Loucy (cell line): ENCODE measurements at regions not wholly inside any gene's neighbourhood (a gene's known extent, or its start where the extent isn't known, plus 50 kb on each side); places are given as distances from the start of the nearest gene placed in this dataset.

Experiments used
- H2AFZ ChIP-seq: fragments of 200-600 bp; sonication (generic); 2 replicates; pipeline ENCODE4 v1.6.0; 2016; ENCODE audit warnings: antibody characterized with exemption, mild to moderate bottlenecking, low read length, moderate library complexity
- H3F3A ChIP-seq: fragments of 200-600 bp; 2 replicates; pipeline ENCODE4 v1.6.0; 2016; ENCODE audit warnings: antibody characterized with exemption, low read depth, mild to moderate bottlenecking
- H3K27me3 ChIP-seq: fragments of 200-600 bp; sonication (generic); 2 replicates; pipeline ENCODE4 v1.6.1; 2014; ENCODE audit warnings: low read length, mild to moderate bottlenecking; ENCODE audit not compliant: insufficient read depth, poor library complexity, severe bottlenecking
- H3K36me3 ChIP-seq: fragments of 200-600 bp; sonication (generic); 2 replicates; pipeline ENCODE4 v1.6.1; 2016; ENCODE audit warnings: low read length; ENCODE audit not compliant: insufficient read depth
- H3K4me1 ChIP-seq: fragments of 200-600 bp; sonication (generic); 2 replicates; pipeline ENCODE4 v1.5.1; 2014; ENCODE audit warnings: low read length, mild to moderate bottlenecking; ENCODE audit not compliant: insufficient read depth, poor library complexity, severe bottlenecking
- H3K4me2 ChIP-seq: fragments of 200-600 bp; sonication (generic); 2 replicates; pipeline ENCODE4 v1.6.0; 2014; ENCODE audit warnings: antibody characterized with exemption, low read length, low read depth, mild to moderate bottlenecking; ENCODE audit not compliant: poor library complexity, severe bottlenecking
- H3K4me3 ChIP-seq: fragments of 200-600 bp; sonication (generic); 2 replicates; pipeline ENCODE4 v1.5.1; 2014; ENCODE audit warnings: low read length, mild to moderate bottlenecking, mixed read lengths; ENCODE audit not compliant: poor library complexity, severe bottlenecking
- H3K79me2 ChIP-seq: fragments of 200-600 bp; sonication (generic); 2 replicates; pipeline ENCODE4 v1.6.1; 2014; ENCODE audit warnings: low read length; ENCODE audit not compliant: insufficient read depth
- H3K9ac ChIP-seq: fragments of 200-600 bp; sonication (generic); 2 replicates; pipeline ENCODE4 v1.6.0; 2014; ENCODE audit warnings: mild to moderate bottlenecking, low read depth, low read length, moderate library complexity; ENCODE audit not compliant: poor library complexity, severe bottlenecking
- H3K9me2 ChIP-seq: fragments of 200-600 bp; sonication (generic); replicated peaks from 2 replicates; pipeline ENCODE4 v1.6.1; 2016; ENCODE audit warnings: low read depth, low read length, mixed read lengths
- H3K9me3 ChIP-seq: fragments of 200-600 bp; sonication (generic); 2 replicates; pipeline ENCODE4 v1.6.1; 2014; ENCODE audit warnings: mild to moderate bottlenecking, antibody characterized with exemption, low read length, low read depth; ENCODE audit not compliant: insufficient read depth
- H4K20me1 ChIP-seq: fragments of 200-600 bp; sonication (generic); 2 replicates; pipeline ENCODE4 v1.6.0; 2014; ENCODE audit warnings: antibody characterized with exemption, low read length, mild to moderate bottlenecking; ENCODE audit not compliant: insufficient read depth, poor library complexity, severe bottlenecking
- CTCF ChIP-seq: fragments of 200-600 bp; sonication (generic); conservative IDR thresholded peaks from 2 replicates; pipeline ENCODE4 v1.5.1; 2014; ENCODE audit warnings: mild to moderate bottlenecking, antibody characterized with exemption, low read length
- EZH2phosphoT487 ChIP-seq: fragments of 200-600 bp; IDR thresholded peaks from 2 replicates; pipeline ENCODE4 v1.6.1; 2018; ENCODE audit warnings: antibody characterized with exemption, mild to moderate bottlenecking, moderate library complexity, borderline replicate concordance

GRCh38 chr18:65498605-65499004, 252.2 kb upstream of the CDH7 start:
- Histone ChIP-seq H3K9me3 (no peaks in the 10 kb centered on the region), H2AFZ (no peak overlapping the region), H3K4me1 (no peaks in the 10 kb centered on the region), H4K20me1 (no peaks in the 10 kb centered on the region), H3K9ac (no peak overlapping the region), H3K4me2 (no peak overlapping the region), H3K9me2 (no peaks in the 10 kb centered on the region), H3K27me3 (no peaks in the 10 kb centered on the region), H3K36me3 (no peaks in the 10 kb centered on the region), H3K4me3 (no peak overlapping the region), H3K79me2 (no peaks in the 10 kb centered on the region), H3F3A (no peaks in the 10 kb centered on the region)
- TF ChIP-seq CTCF (no peak), EZH2phosphoT487 (no peak)

GRCh38 chr18:65487569-65487968, 263.2 kb upstream of the CDH7 start:
- Histone ChIP-seq H2AFZ (no peak overlapping the region), H3K4me3 (no peak overlapping the region), H3K36me3 (no peaks in the 10 kb centered on the region), H3K4me1 (no peaks in the 10 kb centered on the region), H3K79me2 (no peaks in the 10 kb centered on the region), H3K9ac (no peak overlapping the region), H3K27me3 (no peaks in the 10 kb centered on the region), H3K4me2 (no peak overlapping the region), H3K9me2 (no peaks in the 10 kb centered on the region), H3K9me3 (no peaks in the 10 kb centered on the region), H3F3A (no peaks in the 10 kb centered on the region), H4K20me1 (no peaks in the 10 kb centered on the region)
- no peak for TF ChIP-seq EZH2phosphoT487
- TF ChIP-seq CTCF: no peak

GRCh38 chr18:65477455-65477854, 273.4 kb upstream of the CDH7 start:
- Histone ChIP-seq H3K9ac (no peak overlapping the region), H3F3A (no peaks in the 10 kb centered on the region), H3K79me2 (no peaks in the 10 kb centered on the region), H3K9me3 (no peaks in the 10 kb centered on the region), H3K4me2 (no peak overlapping the region), H2AFZ (no peak overlapping the region), H3K4me3 (no peak overlapping the region), H3K27me3 (no peaks in the 10 kb centered on the region), H4K20me1 (no peaks in the 10 kb centered on the region), H3K36me3 (no peaks in the 10 kb centered on the region), H3K9me2 (no peaks in the 10 kb centered on the region), H3K4me1 (no peaks in the 10 kb centered on the region)
- TF ChIP-seq EZH2phosphoT487 (no peak), CTCF (no peak)
